ENCODE measurements at regions not wholly inside any gene's neighbourhood (a gene's known extent, or its start where the extent isn't known, plus 50 kb on each side); places are given as distances from the start of the nearest gene placed in this dataset.
"Not testable (repeated sequence)": the region's sequence is repeated elsewhere in the genome, so short reads cannot be mapped to it uniquely, and the experiment has no call there.

DNA sequence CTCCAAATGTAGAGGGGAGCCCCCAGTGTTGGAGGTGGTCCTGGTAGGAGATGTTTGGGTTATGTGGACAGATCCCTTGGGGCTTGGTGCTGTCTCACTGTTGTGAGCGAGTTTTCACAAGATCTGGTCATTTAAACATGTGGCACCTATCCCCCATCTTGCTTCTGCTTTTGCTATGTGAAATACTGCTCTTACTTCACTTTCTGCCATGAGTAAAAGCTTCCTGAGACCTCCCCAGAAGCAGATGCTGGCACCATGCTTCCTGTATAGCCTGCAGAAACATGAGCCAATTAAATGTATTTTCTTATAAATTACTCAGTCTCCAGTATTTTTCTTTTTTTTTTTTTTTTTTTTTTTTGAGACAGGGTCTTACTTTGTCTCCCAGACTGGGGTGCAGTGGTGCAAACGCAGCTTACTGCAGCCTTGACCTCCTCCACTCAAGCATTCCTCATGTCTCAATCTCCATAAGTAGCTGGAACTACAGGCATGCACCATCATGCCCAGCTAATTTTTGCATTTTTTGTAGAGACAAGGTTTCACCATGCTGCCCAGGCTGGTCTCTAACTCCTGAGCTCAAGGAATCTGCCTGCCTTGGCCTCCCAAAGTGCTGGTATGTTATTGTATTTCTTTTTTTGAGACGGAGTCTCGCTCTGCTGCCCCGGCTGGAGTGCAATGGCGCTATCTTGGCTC lies 177.1 kb downstream of the ALDH8A1 start:
- no peak for DNase-seq (ENCODE audit: low read depth)
- TF ChIP-seq, protein P1, sequence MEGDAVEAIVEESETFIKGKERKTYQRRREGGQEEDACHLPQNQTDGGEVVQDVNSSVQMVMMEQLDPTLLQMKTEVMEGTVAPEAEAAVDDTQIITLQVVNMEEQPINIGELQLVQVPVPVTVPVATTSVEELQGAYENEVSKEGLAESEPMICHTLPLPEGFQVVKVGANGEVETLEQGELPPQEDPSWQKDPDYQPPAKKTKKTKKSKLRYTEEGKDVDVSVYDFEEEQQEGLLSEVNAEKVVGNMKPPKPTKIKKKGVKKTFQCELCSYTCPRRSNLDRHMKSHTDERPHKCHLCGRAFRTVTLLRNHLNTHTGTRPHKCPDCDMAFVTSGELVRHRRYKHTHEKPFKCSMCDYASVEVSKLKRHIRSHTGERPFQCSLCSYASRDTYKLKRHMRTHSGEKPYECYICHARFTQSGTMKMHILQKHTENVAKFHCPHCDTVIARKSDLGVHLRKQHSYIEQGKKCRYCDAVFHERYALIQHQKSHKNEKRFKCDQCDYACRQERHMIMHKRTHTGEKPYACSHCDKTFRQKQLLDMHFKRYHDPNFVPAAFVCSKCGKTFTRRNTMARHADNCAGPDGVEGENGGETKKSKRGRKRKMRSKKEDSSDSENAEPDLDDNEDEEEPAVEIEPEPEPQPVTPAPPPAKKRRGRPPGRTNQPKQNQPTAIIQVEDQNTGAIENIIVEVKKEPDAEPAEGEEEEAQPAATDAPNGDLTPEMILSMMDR (IDR thresholded peaks at IDR 0.05; ENCODE audit: low read depth, low read length, missing control alignments), result no peak
- in situ Hi-C loops (cut with HindIII; ENCODE audit: low sequenced_read_pairs), result no loop called here
- H3K4me3 ChIP-seq (ENCODE audit: low read depth, low read length), result no peak overlapping the region

DNA sequence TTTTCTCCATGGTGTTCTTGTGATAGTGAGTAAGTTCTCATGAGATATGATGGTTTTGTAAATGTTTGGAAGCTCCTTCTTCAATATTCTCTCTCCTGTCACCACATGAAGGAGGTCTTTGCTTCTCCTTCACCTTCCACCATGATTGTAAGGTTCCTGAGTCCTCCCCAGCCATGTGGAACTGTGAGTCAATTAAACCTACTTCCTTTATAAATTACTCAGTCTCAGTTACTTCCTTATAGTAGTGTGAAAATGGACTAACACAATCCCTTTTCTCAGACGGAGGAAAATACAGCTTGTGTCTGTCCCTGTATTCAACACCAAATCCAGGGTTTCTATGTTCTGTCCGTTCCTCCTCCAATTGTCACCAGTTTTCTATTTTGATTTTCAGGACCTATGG lies 181.0 kb downstream of the ALDH8A1 start:
- TF ChIP-seq, protein P1 (IDR thresholded peaks at IDR 0.05; ENCODE audit: low read depth, low read length, missing control alignments), result no peak
- in situ Hi-C loops (cut with HindIII; ENCODE audit: low sequenced_read_pairs), result no loop called here
- DNase-seq (ENCODE audit: low read depth), result no peak
- no peak overlapping the region for H3K4me3 ChIP-seq (ENCODE audit: low read depth, low read length)

DNA sequence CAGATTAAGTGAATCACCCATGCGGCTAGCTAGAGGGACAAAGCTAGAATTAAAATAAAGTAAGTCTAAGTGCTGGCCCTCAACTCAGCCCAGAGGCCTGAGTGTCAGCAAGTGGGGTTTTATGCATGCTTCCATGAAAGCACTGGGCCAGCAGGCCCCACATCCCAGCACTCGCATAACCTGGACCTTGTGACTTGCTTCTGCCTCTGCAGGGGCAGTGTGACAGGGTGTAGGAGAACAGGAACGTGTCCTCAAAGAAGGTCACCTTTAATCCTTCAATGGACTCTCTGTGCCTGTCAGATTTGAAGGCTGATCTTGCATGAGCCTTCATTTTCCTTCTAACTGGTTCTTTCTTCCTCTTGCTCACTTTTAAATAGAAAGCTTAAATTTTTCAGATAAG lies 183.4 kb downstream of the ALDH8A1 start:
- in situ Hi-C loops (cut with HindIII; ENCODE audit: low sequenced_read_pairs), result no loop called here
- TF ChIP-seq, protein P1 (IDR thresholded peaks at IDR 0.05; ENCODE audit: low read depth, low read length, missing control alignments), result no peak
- no peak for DNase-seq (ENCODE audit: low read depth)
- no peak overlapping the region for H3K4me3 ChIP-seq (ENCODE audit: low read depth, low read length)

DNA sequence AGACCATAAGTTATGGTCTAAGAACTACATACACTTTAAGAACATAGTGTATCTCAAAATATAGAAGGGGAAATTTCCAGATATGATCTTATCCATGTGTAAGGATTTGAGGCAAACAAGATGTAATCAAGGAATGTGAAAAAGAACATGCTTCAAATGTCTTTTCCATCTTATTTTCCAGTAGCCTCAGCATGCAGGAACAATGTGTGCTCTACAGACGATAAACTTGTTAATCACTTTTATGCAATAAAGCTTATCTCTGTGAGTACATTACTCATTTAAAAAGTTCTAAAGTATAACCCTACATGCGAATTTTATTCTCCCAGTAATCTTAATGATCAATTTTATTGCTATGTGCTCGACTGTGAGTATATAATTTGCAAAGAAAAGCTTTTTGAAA lies 185.2 kb downstream of the ALDH8A1 start:
- no peak overlapping the region for H3K4me3 ChIP-seq (ENCODE audit: low read depth, low read length)
- no peak for DNase-seq (ENCODE audit: low read depth)
- TF ChIP-seq, protein P1 (IDR thresholded peaks at IDR 0.05; ENCODE audit: low read depth, low read length, missing control alignments), result no peak
- in situ Hi-C loops (cut with HindIII; ENCODE audit: low sequenced_read_pairs), result loop anchor here (5.0 kb wide), 1 partner anchor 37 kb away; no protein-coding TSS in a partner anchor

DNA sequence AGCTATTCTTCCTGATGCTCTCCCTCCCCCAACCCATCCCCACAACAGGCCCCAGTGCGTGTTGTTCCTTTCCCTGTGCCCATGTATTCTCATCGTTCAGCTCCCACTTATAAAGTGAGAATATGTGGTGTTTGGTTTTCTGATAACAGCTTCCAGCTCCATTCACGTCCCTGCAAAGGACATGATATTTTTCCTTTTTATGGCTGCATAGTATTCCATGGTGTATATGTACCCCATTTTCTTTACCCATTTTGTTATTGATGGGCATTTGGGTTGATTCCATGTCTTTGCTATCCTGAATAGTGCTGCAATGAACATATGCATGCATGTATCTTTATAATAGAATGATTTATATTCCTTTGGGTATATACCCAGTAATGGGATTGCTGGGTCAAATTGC lies 186.3 kb downstream of the ALDH8A1 start:
- in situ Hi-C loops (cut with HindIII; ENCODE audit: low sequenced_read_pairs), result loop anchor here (5.0 kb wide), 1 partner anchor 36 kb away; no protein-coding TSS in a partner anchor
- DNase-seq (ENCODE audit: low read depth); H3K4me3 ChIP-seq (ENCODE audit: low read depth, low read length): not testable (repeated sequence)

DNA sequence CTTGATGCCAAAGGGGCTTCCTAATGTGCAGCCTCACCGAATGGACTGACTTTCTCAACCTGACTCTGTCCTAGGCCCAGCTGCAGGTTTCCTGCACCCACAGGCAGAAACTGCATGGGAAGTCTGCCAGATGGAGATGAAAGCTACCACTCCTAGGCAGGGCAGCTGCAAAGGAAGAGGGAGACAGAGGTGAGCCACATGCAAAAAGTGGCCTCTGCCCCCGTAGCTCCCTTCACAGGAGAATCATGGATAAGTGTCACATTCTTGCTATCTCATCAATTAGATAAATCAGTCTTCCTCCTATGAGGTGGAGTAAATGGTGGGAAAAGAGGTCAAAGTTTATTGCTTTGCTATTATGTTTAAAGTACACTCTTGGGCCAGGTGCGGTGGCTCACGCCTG lies 191.3 kb downstream of the ALDH8A1 start:
- no peak overlapping the region for H3K4me3 ChIP-seq (ENCODE audit: low read depth, low read length)
- in situ Hi-C loops (cut with HindIII; ENCODE audit: low sequenced_read_pairs), result no loop called here
- TF ChIP-seq, protein P1 (IDR thresholded peaks at IDR 0.05; ENCODE audit: low read depth, low read length, missing control alignments), result no peak
- DNase-seq (ENCODE audit: low read depth), result no peak

DNA sequence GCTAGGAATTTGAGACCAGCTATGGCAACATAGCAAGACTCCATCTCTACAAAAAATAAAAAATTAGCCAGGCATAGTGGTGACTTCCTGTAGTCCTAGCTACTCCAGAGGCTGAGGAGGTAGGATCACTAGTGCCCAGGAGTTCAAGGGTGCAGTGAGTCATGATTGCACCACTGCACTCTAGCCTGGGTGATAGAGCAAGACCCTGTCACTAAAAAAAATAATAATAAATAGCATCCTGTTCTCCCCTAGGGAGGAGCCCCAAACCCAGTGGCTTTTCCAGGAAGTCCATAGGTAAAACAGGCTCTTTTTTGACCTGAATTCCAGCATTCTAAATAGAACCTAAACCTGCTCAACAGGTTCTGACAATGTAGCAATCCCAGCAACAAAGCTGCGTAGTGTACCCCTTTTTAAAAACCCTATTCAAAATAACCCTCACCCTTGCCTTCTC lies 192.0 kb downstream of the ALDH8A1 start:
- DNase-seq (ENCODE audit: low read depth), result no peak
- in situ Hi-C loops (cut with HindIII; ENCODE audit: low sequenced_read_pairs), result no loop called here
- TF ChIP-seq, protein P1 (IDR thresholded peaks at IDR 0.05; ENCODE audit: low read depth, low read length, missing control alignments), result no peak
- H3K4me3 ChIP-seq (ENCODE audit: low read depth, low read length), result no peak overlapping the region
